ENCODE measurements at regions not wholly inside any gene's neighbourhood (a gene's known extent, or its start where the extent isn't known, plus 50 kb on each side); places are given as distances from the start of the nearest gene placed in this dataset.

- TF ChIP-seq, protein P1, sequence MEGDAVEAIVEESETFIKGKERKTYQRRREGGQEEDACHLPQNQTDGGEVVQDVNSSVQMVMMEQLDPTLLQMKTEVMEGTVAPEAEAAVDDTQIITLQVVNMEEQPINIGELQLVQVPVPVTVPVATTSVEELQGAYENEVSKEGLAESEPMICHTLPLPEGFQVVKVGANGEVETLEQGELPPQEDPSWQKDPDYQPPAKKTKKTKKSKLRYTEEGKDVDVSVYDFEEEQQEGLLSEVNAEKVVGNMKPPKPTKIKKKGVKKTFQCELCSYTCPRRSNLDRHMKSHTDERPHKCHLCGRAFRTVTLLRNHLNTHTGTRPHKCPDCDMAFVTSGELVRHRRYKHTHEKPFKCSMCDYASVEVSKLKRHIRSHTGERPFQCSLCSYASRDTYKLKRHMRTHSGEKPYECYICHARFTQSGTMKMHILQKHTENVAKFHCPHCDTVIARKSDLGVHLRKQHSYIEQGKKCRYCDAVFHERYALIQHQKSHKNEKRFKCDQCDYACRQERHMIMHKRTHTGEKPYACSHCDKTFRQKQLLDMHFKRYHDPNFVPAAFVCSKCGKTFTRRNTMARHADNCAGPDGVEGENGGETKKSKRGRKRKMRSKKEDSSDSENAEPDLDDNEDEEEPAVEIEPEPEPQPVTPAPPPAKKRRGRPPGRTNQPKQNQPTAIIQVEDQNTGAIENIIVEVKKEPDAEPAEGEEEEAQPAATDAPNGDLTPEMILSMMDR (IDR thresholded peaks at IDR 0.05) = no peak
- no peak for TF ChIP-seq ZFX (IDR thresholded peaks at IDR 0.05; ENCODE audit: borderline replicate concordance)
These were observed 956.6 kb downstream of the SQOR start for GRCh38 chr15:46591462-46591861.
